ENCODE measurements at regions not wholly inside any gene's neighbourhood (a gene's known extent, or its start where the extent isn't known, plus 50 kb on each side); places are given as distances from the start of the nearest gene placed in this dataset.

DNA sequence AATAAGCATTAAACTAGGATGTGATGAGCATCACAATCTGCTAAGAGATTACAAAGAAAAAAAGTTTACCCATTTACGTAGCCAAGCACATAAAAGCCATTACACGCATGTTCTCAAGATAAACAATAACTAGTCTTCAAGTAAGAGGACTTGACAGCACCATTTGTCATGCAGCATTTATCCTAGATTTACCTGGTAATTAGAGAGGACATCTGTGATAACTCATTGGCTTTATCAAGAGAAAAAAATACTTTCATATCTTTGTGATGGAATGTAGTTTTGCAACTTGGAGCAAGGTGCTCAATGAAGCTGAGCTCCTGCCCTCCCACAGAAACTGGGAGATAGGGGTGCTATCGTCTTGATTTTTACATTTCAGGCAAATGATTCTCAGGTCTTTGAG lies 1023.7 kb downstream of the FSCB start:
- Histone ChIP-seq H3K4ac (ENCODE audit: low read depth in 1 of 2, low read length in 2 of 2) (no peak overlapping the region), H2AK5ac (ENCODE audit: low read length, severe bottlenecking) (no peak overlapping the region), H3K27ac (ENCODE audit: low read length, poor library complexity, severe bottlenecking) (no peak overlapping the region), H3K36me3 (ENCODE audit: control insufficient read depth in 1 of 2, insufficient read depth in 2 of 2, low read depth in 1 of 2, low read length in 2 of 2) (no peaks in the 10 kb centered on the region), H4K8ac (ENCODE audit: low read length) (no peak overlapping the region), H3K4me3 (ENCODE audit: insufficient read depth in 1 of 2, low read depth in 1 of 2, low read length in 2 of 2) (no peak overlapping the region), H3K18ac (ENCODE audit: low read depth in 1 of 2, low read length in 2 of 2) (no peak overlapping the region), H2BK12ac (ENCODE audit: low read length in 2 of 2) (no peak overlapping the region), H2BK5ac (ENCODE audit: low read depth, low read length, poor library complexity, severe bottlenecking) (no peak overlapping the region), H2AFZ (ENCODE audit: low read depth, low read length) (no peak overlapping the region), H2BK120ac (ENCODE audit: low read depth, low read length) (no peak overlapping the region), H3K9me3 (ENCODE audit: control insufficient read depth, low read length) (no peaks in the 10 kb centered on the region), H3K4me2 (ENCODE audit: low read length, poor library complexity, severe bottlenecking) (no peak overlapping the region), H3K14ac (ENCODE audit: low read length in 2 of 2) (no peak overlapping the region), H3K79me1 (replicated peaks; ENCODE audit: low read length, poor library complexity, severe bottlenecking) (no peaks in the 10 kb centered on the region), H2BK15ac (ENCODE audit: low read depth, poor library complexity, severe bottlenecking) (no peak overlapping the region), H3K4me1 (ENCODE audit: control insufficient read depth, insufficient read depth, low read depth, low read length) (no peaks in the 10 kb centered on the region), H4K91ac (ENCODE audit: low read length) (no peak overlapping the region), H3K23ac (ENCODE audit: low read length in 2 of 2) (no peak overlapping the region), H3K9ac (ENCODE audit: low read length) (no peak overlapping the region), H3K27me3 (ENCODE audit: control insufficient read depth in 1 of 2, insufficient read depth in 1 of 2, low read length in 2 of 2) (no peaks in the 10 kb centered on the region)
- no peak for DNase-seq
- WGBS, result 78% methylated on average over 1 of the region's 3 CpGs

DNA sequence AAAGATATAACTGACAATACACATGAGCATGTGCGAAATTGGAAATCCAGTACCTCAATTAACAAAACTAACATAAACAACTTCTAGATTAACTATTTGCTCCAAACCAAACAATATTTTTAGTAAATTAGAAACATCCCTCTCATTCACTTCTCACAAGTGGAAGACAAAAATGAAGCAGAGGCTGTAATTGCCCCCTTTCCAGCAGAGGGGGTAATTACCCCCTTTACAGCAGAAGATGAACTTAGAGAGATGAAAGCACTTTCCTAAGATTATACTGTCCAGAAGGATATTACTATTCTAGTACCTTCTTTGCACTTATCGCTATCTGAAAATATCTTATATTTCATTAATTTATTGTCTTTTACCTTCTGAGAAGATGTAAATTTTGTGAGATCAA lies 1025.2 kb downstream of the FSCB start:
- Histone ChIP-seq H3K9me3 (ENCODE audit: control insufficient read depth, low read length) (no peaks in the 10 kb centered on the region), H2AFZ (ENCODE audit: low read depth, low read length) (no peak overlapping the region), H2AK5ac (ENCODE audit: low read length, severe bottlenecking) (no peak overlapping the region), H4K91ac (ENCODE audit: low read length) (no peak overlapping the region), H3K27ac (ENCODE audit: low read length, poor library complexity, severe bottlenecking) (no peak overlapping the region), H3K79me1 (replicated peaks; ENCODE audit: low read length, poor library complexity, severe bottlenecking) (no peaks in the 10 kb centered on the region), H2BK120ac (ENCODE audit: low read depth, low read length) (no peak overlapping the region), H3K9ac (ENCODE audit: low read length) (no peak overlapping the region), H3K36me3 (ENCODE audit: control insufficient read depth in 1 of 2, insufficient read depth in 2 of 2, low read depth in 1 of 2, low read length in 2 of 2) (no peaks in the 10 kb centered on the region), H3K4ac (ENCODE audit: low read depth in 1 of 2, low read length in 2 of 2) (no peak overlapping the region), H4K8ac (ENCODE audit: low read length) (no peak overlapping the region), H2BK12ac (ENCODE audit: low read length in 2 of 2) (no peak overlapping the region), H3K14ac (ENCODE audit: low read length in 2 of 2) (no peak overlapping the region), H3K4me3 (ENCODE audit: insufficient read depth in 1 of 2, low read depth in 1 of 2, low read length in 2 of 2) (no peak overlapping the region), H3K4me1 (ENCODE audit: control insufficient read depth, insufficient read depth, low read depth, low read length) (no peaks in the 10 kb centered on the region), H3K23ac (ENCODE audit: low read length in 2 of 2) (no peak overlapping the region), H3K4me2 (ENCODE audit: low read length, poor library complexity, severe bottlenecking) (no peak overlapping the region), H2BK15ac (ENCODE audit: low read depth, poor library complexity, severe bottlenecking) (no peak overlapping the region), H2BK5ac (ENCODE audit: low read depth, low read length, poor library complexity, severe bottlenecking) (no peak overlapping the region), H3K18ac (ENCODE audit: low read depth in 1 of 2, low read length in 2 of 2) (no peak overlapping the region), H3K27me3 (ENCODE audit: control insufficient read depth in 1 of 2, insufficient read depth in 1 of 2, low read length in 2 of 2) (no peaks in the 10 kb centered on the region)
- DNase-seq, result no peak
- WGBS, result 97% methylated on average over 1 of the region's 2 CpGs

DNA sequence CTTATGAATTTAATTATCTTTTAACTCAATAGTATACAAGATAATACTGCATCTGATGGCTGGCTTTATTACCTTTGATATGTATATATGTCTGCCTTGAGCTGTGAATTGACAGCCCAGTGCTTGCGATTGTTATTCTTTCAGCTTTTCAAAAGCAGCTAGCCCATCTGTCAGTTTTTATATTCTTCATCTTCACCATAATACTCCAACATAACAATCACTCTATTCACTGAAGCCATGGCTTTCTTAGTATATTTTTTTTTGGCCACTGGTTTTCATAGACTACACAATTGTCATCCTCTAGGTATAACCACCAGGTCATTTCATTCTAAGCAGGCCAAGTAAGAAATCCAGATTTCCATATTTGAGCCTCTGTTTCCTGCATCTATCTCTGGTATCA lies 1026.1 kb downstream of the FSCB start:
- Histone ChIP-seq H2BK12ac (ENCODE audit: low read length in 2 of 2) (no peak overlapping the region), H3K23ac (ENCODE audit: low read length in 2 of 2) (no peak overlapping the region), H3K18ac (ENCODE audit: low read depth in 1 of 2, low read length in 2 of 2) (no peak overlapping the region), H3K4me3 (ENCODE audit: insufficient read depth in 1 of 2, low read depth in 1 of 2, low read length in 2 of 2) (no peak overlapping the region), H3K14ac (ENCODE audit: low read length in 2 of 2) (no peak overlapping the region), H2AK5ac (ENCODE audit: low read length, severe bottlenecking) (no peak overlapping the region), H2BK5ac (ENCODE audit: low read depth, low read length, poor library complexity, severe bottlenecking) (no peak overlapping the region), H3K27ac (ENCODE audit: low read length, poor library complexity, severe bottlenecking) (no peak overlapping the region), H2BK120ac (ENCODE audit: low read depth, low read length) (no peak overlapping the region), H4K8ac (ENCODE audit: low read length) (no peak overlapping the region), H4K91ac (ENCODE audit: low read length) (no peak overlapping the region), H2BK15ac (ENCODE audit: low read depth, poor library complexity, severe bottlenecking) (no peak overlapping the region), H3K27me3 (ENCODE audit: control insufficient read depth in 1 of 2, insufficient read depth in 1 of 2, low read length in 2 of 2) (no peaks in the 10 kb centered on the region), H3K36me3 (ENCODE audit: control insufficient read depth in 1 of 2, insufficient read depth in 2 of 2, low read depth in 1 of 2, low read length in 2 of 2) (no peaks in the 10 kb centered on the region), H3K9me3 (ENCODE audit: control insufficient read depth, low read length) (no peaks in the 10 kb centered on the region), H2AFZ (ENCODE audit: low read depth, low read length) (no peak overlapping the region), H3K4ac (ENCODE audit: low read depth in 1 of 2, low read length in 2 of 2) (no peak overlapping the region), H3K79me1 (replicated peaks; ENCODE audit: low read length, poor library complexity, severe bottlenecking) (no peaks in the 10 kb centered on the region), H3K9ac (ENCODE audit: low read length) (no peak overlapping the region), H3K4me2 (ENCODE audit: low read length, poor library complexity, severe bottlenecking) (no peak overlapping the region), H3K4me1 (ENCODE audit: control insufficient read depth, insufficient read depth, low read depth, low read length) (no peaks in the 10 kb centered on the region)
- 81% methylated on average over 1 of the region's 1 CpG for WGBS
- no peak for DNase-seq

DNA sequence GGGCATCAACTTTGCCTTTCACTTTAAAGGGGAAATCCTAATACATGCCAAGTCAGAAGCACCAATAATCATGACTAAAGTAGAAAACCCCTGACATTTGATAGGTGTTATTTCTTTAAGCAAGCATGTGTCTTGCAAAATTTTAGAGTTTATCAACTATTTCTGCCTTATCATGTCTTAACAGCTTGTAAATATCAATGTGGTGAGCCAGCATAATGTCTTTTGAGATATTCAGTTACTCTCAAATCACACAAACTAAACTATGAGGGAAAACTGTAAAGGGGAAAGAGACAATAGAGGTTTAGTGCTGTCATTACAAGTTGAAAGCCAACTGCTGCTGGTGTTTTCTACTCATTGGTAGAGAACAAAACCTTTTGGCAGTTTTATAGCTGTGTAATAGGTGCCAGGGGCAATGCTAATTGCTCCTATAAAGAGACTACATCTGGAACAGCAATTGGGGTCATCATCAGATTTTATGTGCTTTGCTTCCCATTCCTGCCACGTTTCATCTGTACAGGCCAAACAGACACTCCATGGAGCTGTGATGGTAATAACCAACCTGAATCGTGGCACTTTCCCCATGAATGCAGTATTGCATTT lies 1027.4 kb downstream of the FSCB start:
- H3K14ac ChIP-seq (ENCODE audit: low read length in 2 of 2), result no peak overlapping the region
- no peak overlapping the region for H2BK120ac ChIP-seq (ENCODE audit: low read depth, low read length)
- no peaks in the 10 kb centered on the region for H3K79me1 ChIP-seq (replicated peaks; ENCODE audit: low read length, poor library complexity, severe bottlenecking)
- H2AK5ac ChIP-seq (ENCODE audit: low read length, severe bottlenecking), result no peak overlapping the region
- no peak overlapping the region for H3K4ac ChIP-seq (ENCODE audit: low read depth in 1 of 2, low read length in 2 of 2)
- no peak overlapping the region for H3K23ac ChIP-seq (ENCODE audit: low read length in 2 of 2)
- no peak overlapping the region for H4K8ac ChIP-seq (ENCODE audit: low read length)
- no peaks in the 10 kb centered on the region for H3K4me1 ChIP-seq (ENCODE audit: control insufficient read depth, insufficient read depth, low read depth, low read length)
- no peak overlapping the region for H3K4me2 ChIP-seq (ENCODE audit: low read length, poor library complexity, severe bottlenecking)
- no peak overlapping the region for H3K27ac ChIP-seq (ENCODE audit: low read length, poor library complexity, severe bottlenecking)
- H2BK15ac ChIP-seq (ENCODE audit: low read depth, poor library complexity, severe bottlenecking), result no peak overlapping the region
- H3K9ac ChIP-seq (ENCODE audit: low read length), result no peak overlapping the region
- no peak overlapping the region for H2AFZ ChIP-seq (ENCODE audit: low read depth, low read length)
- H3K27me3 ChIP-seq (ENCODE audit: control insufficient read depth in 1 of 2, insufficient read depth in 1 of 2, low read length in 2 of 2), result no peaks in the 10 kb centered on the region
- no peak for DNase-seq
- no peaks in the 10 kb centered on the region for H3K9me3 ChIP-seq (ENCODE audit: control insufficient read depth, low read length)
- H3K4me3 ChIP-seq (ENCODE audit: insufficient read depth in 1 of 2, low read depth in 1 of 2, low read length in 2 of 2), result no peak overlapping the region
- no peak overlapping the region for H2BK5ac ChIP-seq (ENCODE audit: low read depth, low read length, poor library complexity, severe bottlenecking)
- H3K36me3 ChIP-seq (ENCODE audit: control insufficient read depth in 1 of 2, insufficient read depth in 2 of 2, low read depth in 1 of 2, low read length in 2 of 2), result no peaks in the 10 kb centered on the region
- H2BK12ac ChIP-seq (ENCODE audit: low read length in 2 of 2), result no peak overlapping the region
- WGBS, result 44% methylated on average over 2 of the region's 2 CpGs
- no peak overlapping the region for H4K91ac ChIP-seq (ENCODE audit: low read length)
- H3K18ac ChIP-seq (ENCODE audit: low read depth in 1 of 2, low read length in 2 of 2), result no peak overlapping the region

Data from mesenchymal stem cell (in vitro differentiated cells and primary cell).